Progenitor cell of endocrine pancreas (in vitro differentiated cells): ENCODE measurements at regions not wholly inside any gene's neighbourhood (a gene's known extent, or its start where the extent isn't known, plus 50 kb on each side); places are given as distances from the start of the nearest gene placed in this dataset.

Experiments used
- DNase-seq: peaks from one replicate; pipeline ENCODE4 v3.0.0; 2021; ENCODE audit warnings: low spot score; ENCODE audit not compliant: unreplicated experiment
- H3K27ac Mint-ChIP-seq: 2 replicates; pipeline ENCODE4 v1.8.0; 2021; ENCODE audit warnings: mild to moderate bottlenecking, moderate library complexity, mixed read lengths
- H3K27me3 Mint-ChIP-seq: 2 replicates; pipeline ENCODE4 v1.8.0; 2021; ENCODE audit warnings: mixed read lengths
- H3K36me3 Mint-ChIP-seq: 2 replicates; pipeline ENCODE4 v1.8.0; 2022; ENCODE audit warnings: mixed read lengths; ENCODE audit not compliant: insufficient read depth
- H3K4me1 Mint-ChIP-seq: 2 replicates; pipeline ENCODE4 v1.8.0; 2021; ENCODE audit warnings: low read depth, mixed read lengths
- H3K4me3 Mint-ChIP-seq: 2 replicates; pipeline ENCODE4 v1.8.0; 2021; ENCODE audit warnings: low read depth, mild to moderate bottlenecking, moderate library complexity, mixed read lengths
- H3K9me3 Mint-ChIP-seq: 2 replicates; pipeline ENCODE4 v1.8.0; 2021; ENCODE audit warnings: low read depth, mixed read lengths
- TF ChIP-seq, protein P1 (sequence below): fragments of 200-600 bp; sonication (generic); IDR thresholded peaks from one replicate; pipeline ENCODE4 v1.5.0; 2021; ENCODE audit warnings: antibody characterized with exemption, mild to moderate bottlenecking; ENCODE audit not compliant: unreplicated experiment

DNA sequence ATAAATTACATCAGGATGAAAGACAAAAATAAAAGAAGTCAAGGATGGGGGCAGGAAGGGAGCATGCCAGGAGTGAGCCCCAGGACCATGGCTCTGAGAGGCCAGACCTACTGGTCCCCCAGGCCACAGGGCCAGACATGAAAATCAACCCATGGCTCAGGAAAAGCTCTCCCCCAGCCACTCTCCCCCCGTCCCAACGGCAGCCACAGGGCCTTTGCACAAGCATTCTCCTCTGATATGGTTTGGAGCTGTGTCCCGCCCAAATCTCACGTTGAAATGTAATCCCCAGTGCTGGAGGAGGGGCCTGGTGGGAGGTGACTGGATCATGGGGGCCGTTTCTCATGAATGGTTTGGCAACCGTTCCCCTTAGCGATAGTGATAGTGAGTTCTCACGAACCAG is 80.8 kb upstream of the ANO1 start:
- TF ChIP-seq, protein P1, sequence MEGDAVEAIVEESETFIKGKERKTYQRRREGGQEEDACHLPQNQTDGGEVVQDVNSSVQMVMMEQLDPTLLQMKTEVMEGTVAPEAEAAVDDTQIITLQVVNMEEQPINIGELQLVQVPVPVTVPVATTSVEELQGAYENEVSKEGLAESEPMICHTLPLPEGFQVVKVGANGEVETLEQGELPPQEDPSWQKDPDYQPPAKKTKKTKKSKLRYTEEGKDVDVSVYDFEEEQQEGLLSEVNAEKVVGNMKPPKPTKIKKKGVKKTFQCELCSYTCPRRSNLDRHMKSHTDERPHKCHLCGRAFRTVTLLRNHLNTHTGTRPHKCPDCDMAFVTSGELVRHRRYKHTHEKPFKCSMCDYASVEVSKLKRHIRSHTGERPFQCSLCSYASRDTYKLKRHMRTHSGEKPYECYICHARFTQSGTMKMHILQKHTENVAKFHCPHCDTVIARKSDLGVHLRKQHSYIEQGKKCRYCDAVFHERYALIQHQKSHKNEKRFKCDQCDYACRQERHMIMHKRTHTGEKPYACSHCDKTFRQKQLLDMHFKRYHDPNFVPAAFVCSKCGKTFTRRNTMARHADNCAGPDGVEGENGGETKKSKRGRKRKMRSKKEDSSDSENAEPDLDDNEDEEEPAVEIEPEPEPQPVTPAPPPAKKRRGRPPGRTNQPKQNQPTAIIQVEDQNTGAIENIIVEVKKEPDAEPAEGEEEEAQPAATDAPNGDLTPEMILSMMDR: no peak
- Mint-ChIP-seq H3K36me3 (peaks cover 2% of the 10 kb centered on the region), H3K9me3 (peaks cover 4% of the 10 kb centered on the region), H3K27me3 (peaks cover 8% of the 10 kb centered on the region), H3K4me3 (no peak overlapping the region), H3K27ac (no peak overlapping the region), H3K4me1 (no peaks in the 10 kb centered on the region)
- DNase-seq: no peak

DNA sequence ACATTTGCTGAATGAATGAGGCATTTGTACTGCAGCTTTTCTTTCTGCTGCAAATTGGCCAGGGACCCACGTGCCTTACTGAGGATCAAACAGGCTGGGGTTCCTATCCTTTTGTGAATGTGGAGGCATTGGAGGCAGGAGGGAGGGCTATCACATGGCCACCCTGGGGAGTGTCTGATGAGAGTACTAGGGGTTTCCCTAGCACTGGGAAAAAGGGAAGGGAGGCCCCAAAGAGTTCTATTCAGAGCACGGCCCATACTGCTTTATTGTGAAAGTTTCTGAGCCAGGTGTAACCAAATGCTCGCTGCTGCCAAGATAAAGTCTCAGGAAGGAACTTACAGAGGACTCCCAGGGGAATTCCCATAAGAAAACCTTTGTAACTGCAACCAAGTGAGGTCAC is 78.4 kb upstream of the ANO1 start:
- no peaks in the 10 kb centered on the region for H3K4me1 Mint-ChIP-seq
- peaks cover 16% of the 10 kb centered on the region for H3K27me3 Mint-ChIP-seq
- no peak overlapping the region for H3K27ac Mint-ChIP-seq
- H3K9me3 Mint-ChIP-seq: no peaks in the 10 kb centered on the region
- DNase-seq: no peak
- no peak overlapping the region for H3K4me3 Mint-ChIP-seq
- TF ChIP-seq, protein P1: no peak
- H3K36me3 Mint-ChIP-seq: no peaks in the 10 kb centered on the region

DNA sequence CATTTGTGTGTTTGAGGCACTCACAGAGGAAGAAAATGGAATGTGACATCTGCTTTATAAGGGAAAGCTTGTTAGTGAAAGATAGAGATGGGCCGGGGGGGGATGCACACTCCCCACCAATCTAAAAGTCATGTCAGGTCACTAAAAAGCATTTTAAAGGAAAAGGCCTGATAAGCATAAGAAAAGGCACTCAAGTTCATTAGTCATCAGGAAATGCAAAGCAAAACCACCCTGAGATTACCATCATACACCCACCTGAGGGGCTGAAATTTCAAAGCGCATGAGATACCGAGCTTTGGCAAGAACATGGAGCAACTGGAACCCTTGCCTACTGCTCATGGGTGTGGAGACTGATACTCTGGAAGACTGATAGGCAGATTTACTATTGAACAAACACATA is 77.9 kb upstream of the ANO1 start:
- H3K27ac Mint-ChIP-seq: no peak overlapping the region
- no peaks in the 10 kb centered on the region for H3K9me3 Mint-ChIP-seq
- no peaks in the 10 kb centered on the region for H3K4me1 Mint-ChIP-seq
- DNase-seq: no peak
- H3K36me3 Mint-ChIP-seq: no peaks in the 10 kb centered on the region
- peaks cover 16% of the 10 kb centered on the region for H3K27me3 Mint-ChIP-seq
- H3K4me3 Mint-ChIP-seq: no peak overlapping the region
- TF ChIP-seq, protein P1: no peak

DNA sequence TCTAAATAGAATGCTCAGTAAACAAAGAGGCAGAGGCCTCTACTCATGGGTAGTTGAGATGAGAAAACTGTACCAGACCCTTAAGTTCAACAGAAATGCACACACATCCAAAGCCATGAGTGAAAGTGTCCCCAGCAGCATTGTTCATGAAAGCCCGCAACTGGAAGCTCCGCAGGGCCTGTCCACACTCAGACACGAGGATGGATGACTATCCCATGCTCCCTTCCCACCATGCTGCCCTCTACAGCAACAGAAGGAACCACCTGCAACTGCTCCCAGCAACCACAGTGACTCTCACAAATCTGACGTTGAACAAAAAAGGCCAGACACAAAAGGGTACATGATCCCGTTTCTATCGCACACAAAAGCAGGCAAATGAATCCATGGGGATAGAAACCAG is 76.9 kb upstream of the ANO1 start:
- H3K4me1 Mint-ChIP-seq: peaks cover under 1% of the 10 kb centered on the region
- no peaks in the 10 kb centered on the region for H3K9me3 Mint-ChIP-seq
- H3K36me3 Mint-ChIP-seq: no peaks in the 10 kb centered on the region
- no peak overlapping the region for H3K4me3 Mint-ChIP-seq
- TF ChIP-seq, protein P1: no peak
- no peak for DNase-seq
- no peak overlapping the region for H3K27ac Mint-ChIP-seq
- H3K27me3 Mint-ChIP-seq: peaks cover 24% of the 10 kb centered on the region

DNA sequence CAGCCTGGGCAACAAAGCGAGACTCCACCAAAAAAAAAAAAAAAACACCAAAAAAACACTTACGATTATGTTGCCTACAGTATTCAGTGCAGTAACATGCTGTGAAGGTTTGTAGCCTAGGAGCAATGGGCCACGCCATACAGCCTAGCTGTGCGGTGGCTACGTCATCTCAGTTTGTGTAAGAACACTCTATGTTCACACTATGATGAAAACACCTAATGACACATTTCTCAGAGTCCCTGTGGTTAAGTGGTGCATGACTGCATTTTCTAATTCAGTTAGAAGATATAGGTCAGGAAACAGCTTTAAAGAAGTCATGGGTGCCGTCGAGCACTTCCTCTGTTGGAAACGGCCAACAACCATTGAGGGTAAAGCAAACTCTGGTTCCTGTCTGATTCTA is 75.7 kb upstream of the ANO1 start:
- H3K27ac Mint-ChIP-seq: no peak overlapping the region
- H3K9me3 Mint-ChIP-seq: no peaks in the 10 kb centered on the region
- peaks cover 1% of the 10 kb centered on the region for H3K4me1 Mint-ChIP-seq
- DNase-seq: no peak
- no peaks in the 10 kb centered on the region for H3K36me3 Mint-ChIP-seq
- TF ChIP-seq, protein P1: no peak
- H3K4me3 Mint-ChIP-seq: no peak overlapping the region
- peaks cover 25% of the 10 kb centered on the region for H3K27me3 Mint-ChIP-seq
